GM13976 (cell line): ENCODE measurements at regions not wholly inside any gene's neighbourhood (a gene's known extent, or its start where the extent isn't known, plus 50 kb on each side); places are given as distances from the start of the nearest gene placed in this dataset.

ENCODE experiments used
- DNase-seq: peaks from one replicate; pipeline ENCODE4 v3.0.0; 2012; ENCODE audit warnings: low spot score
- CTCF ChIP-seq: IDR thresholded peaks from 2 replicates; pipeline ENCODE4 v1.5.1; 2012; ENCODE audit warnings: borderline replicate concordance, mild to moderate bottlenecking; ENCODE audit not compliant: insufficient read depth; ENCODE audit errors: extremely low read depth, missing control alignments, control extremely low read depth
- in situ Hi-C: fragments of 300-500 bp; cut with MboI; formaldehyde crosslinking; loops from one replicate; pipeline ENCODE4 v1.12.0; 2022; ENCODE audit warnings: low sequenced_read_pairs, mixed read lengths, inconsistent platforms; ENCODE audit not compliant: unreplicated experiment

DNA sequence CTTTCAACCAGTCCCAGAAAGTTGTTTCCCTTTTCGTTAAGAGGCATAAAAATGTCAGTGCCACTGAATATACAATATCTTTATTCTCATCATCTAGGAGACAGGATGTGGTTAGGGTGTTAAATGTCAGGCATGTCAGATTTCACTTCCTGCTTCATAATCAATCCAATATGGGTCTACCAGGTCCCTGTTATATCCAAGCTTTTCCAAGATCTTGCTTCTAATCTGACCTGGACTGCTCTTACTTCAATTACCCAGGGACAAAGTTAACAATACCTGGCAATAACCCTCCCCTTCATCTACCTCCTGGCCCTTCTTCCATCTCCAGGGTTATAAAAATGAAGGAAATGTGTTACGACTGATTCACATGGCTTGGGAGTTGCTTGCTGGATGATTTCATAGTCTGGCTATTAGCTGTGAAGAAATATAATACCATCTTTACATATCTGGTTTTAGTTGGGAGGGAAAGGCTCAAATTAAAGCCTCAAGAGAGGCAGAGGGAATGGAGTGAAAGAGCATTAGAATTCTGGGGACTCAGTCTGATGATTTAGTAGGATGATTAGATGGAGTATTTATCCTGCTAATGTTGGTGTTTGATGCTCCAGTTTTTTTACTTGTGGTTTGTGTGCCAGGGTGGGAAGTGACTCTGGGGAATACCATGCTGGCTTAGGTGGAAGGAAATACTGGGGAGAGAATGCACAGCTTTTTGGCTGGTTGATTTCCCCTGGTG is 534.3 kb downstream of the ETS1 start:
- no peak for TF ChIP-seq CTCF
- no peak for DNase-seq

DNA sequence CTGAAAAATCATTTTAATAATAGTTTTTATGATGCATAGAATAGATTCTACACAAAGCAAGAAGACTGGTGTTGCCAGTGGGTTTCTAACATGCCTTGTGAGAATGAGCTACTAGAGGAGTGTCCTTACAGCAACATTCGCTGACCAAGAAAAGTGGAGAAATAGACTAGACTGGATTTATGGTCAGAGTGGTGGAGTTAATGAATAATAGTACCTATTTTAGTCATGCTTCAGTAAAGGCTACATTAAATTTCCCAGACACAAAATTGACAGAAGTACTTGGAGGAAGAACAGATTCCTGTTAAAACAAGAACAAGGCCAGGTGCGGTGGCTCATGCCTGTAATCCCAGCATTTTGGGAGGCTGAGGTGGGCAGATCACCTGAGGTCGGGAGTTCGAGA is 539.2 kb downstream of the ETS1 start:
- DNase-seq: no peak
- in situ Hi-C loops: loop anchor here (25.0 kb wide), 1 partner anchor 589 kb away; no protein-coding TSS in a partner anchor
- no peak for TF ChIP-seq CTCF

More for the DNA sequence above, 534.3 kb downstream of the ETS1 start:
- in situ Hi-C loops: no loop called here

DNA sequence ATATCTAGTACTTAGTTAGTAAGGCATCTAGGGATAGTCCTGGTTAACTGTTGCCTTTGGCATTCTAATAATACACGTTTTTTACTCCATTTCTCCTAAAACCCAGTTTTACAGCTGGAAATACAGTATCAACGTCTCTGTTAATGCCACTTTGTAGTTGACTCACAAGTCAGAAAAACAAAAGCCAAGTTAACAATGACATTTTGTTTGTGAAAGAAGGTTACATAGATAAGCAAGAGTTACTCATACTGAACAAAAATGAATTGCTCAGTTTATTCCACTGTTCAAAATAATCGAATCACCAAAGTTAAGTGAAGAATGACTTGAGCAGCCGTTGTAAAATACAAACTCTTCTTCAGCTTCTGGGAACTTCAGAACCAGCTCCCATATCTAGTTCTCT is 540.3 kb downstream of the ETS1 start:
- no peak for TF ChIP-seq CTCF
- no peak for DNase-seq
- in situ Hi-C loops: loop anchor here (25.0 kb wide), 1 partner anchor 590 kb away; no protein-coding TSS in a partner anchor

DNA sequence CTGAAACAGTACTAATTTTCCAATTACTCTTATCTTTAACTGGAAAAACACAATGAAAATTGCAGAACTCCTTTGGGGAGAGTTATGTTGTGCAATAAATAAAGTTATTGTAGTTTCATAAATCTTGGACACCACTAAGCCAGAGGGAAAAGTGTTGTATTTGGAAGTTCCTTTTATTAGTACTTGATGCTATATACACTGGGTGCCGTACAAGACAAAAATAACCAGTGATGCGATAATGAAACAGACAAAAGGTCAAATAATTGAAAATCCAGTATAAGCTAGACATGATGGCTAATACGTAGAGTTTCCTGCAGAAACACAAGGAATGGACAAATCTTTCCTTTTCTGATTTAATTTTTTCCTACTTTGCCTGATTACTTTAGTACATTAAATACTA is 541.1 kb downstream of the ETS1 start:
- in situ Hi-C loops: loop anchor here (25.0 kb wide), 1 partner anchor 591 kb away; no protein-coding TSS in a partner anchor
- TF ChIP-seq CTCF: no peak
- DNase-seq: no peak

GRCh38 chr11:128045094-128045725 is 542.1 kb downstream of the ETS1 start:
- in situ Hi-C loops: loop anchor here (25.0 kb wide), 1 partner anchor 592 kb away; no protein-coding TSS in a partner anchor
- TF ChIP-seq CTCF: no peak
- DNase-seq: no peak

DNA sequence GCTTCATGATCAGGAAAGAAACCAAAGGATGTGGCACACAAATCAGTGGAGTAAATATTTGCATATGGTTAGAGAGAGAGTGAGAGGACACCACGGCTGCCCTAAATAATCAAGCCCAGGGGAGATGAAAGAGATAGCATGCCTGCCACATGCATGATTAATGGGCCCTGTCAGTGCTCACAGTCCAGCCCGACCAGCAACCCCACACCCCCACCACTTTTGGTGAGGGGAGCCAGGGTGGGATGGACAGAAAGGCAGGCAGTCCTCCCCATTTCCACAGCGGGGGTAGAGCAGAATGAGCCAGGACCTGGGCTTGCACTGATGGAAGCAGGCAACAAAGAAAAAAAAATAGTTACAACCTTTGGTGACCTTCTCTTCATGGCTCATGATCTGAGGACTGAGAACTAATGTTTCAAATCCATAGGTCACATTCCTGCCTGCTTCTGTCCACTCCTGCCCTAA is 545.0 kb downstream of the ETS1 start:
- in situ Hi-C loops: loop anchor here (25.0 kb wide), 1 partner anchor 595 kb away; no protein-coding TSS in a partner anchor
- DNase-seq: no peak
- TF ChIP-seq CTCF: no peak
